GM23338 (cell line): ENCODE measurements at regions not wholly inside any gene's neighbourhood (a gene's known extent, or its start where the extent isn't known, plus 50 kb on each side); places are given as distances from the start of the nearest gene placed in this dataset.

Experiments used
- ATAC-seq: fragments of 200-7000 bp; cut with Tn5 transposase; 3 replicates; pipeline ENCODE4 v1.9.1; 2020
- DNase-seq: peaks from one replicate; pipeline ENCODE4 v3.0.0-alpha.2; 2015; ENCODE audit warnings: low spot score
- H2AFZ ChIP-seq: fragments of 200-600 bp; sonication (generic); 2 replicates; pipeline ENCODE4 v1.8.0; 2016; ENCODE audit warnings: antibody characterized with exemption, mild to moderate bottlenecking, moderate library complexity
- H3F3A ChIP-seq: fragments of 200-600 bp; sonication (generic); replicated peaks from 2 replicates; pipeline ENCODE4 v1.8.0; 2017; ENCODE audit warnings: antibody characterized with exemption, mixed run types, low read depth
- H3K27ac ChIP-seq: fragments of 200-600 bp; sonication (generic); 2 replicates; pipeline ENCODE4 v1.6.1; 2016; ENCODE audit warnings: low read depth
- H3K27me3 ChIP-seq: fragments of 200-600 bp; sonication (generic); 2 replicates; pipeline ENCODE4 v1.8.0; 2016; ENCODE audit warnings: mild to moderate bottlenecking, mixed run types, moderate library complexity; ENCODE audit not compliant: insufficient read depth
- H3K36me3 ChIP-seq: fragments of 200-600 bp; sonication (generic); 2 replicates; pipeline ENCODE4 v1.8.0; 2016; ENCODE audit warnings: mild to moderate bottlenecking; ENCODE audit not compliant: insufficient read depth
- H3K4me1 ChIP-seq: fragments of 200-600 bp; sonication (generic); 2 replicates; pipeline ENCODE4 v1.8.0; 2016; ENCODE audit warnings: mild to moderate bottlenecking, moderate library complexity; ENCODE audit not compliant: insufficient read depth
- H3K4me2 ChIP-seq: fragments of 200-600 bp; sonication (generic); 2 replicates; pipeline ENCODE4 v1.7.1; 2017; ENCODE audit warnings: mixed run types
- H3K4me3 ChIP-seq: fragments of 200-600 bp; sonication (generic); 2 replicates; pipeline ENCODE4 v1.6.1; 2016; ENCODE audit warnings: mixed run types
- H3K79me2 ChIP-seq: fragments of 200-600 bp; sonication (generic); replicated peaks from 2 replicates; pipeline ENCODE4 v1.8.0; 2017; ENCODE audit warnings: mild to moderate bottlenecking; ENCODE audit not compliant: insufficient read depth
- H3K9me2 ChIP-seq: fragments of 200-600 bp; sonication (generic); 2 replicates; pipeline ENCODE4 v1.8.0; 2017; ENCODE audit not compliant: insufficient read depth
- H4K20me1 ChIP-seq: fragments of 200-600 bp; sonication (generic); replicated peaks from 2 replicates; pipeline ENCODE4 v1.8.0; 2017; ENCODE audit warnings: mild to moderate bottlenecking; ENCODE audit not compliant: insufficient read depth
- H3K27ac Mint-ChIP-seq: 2 replicates; pipeline ENCODE4 v1.8.0; 2020; ENCODE audit warnings: inconsistent platforms, mild to moderate bottlenecking, moderate library complexity, mixed read lengths
- H3K27me3 Mint-ChIP-seq: 3 replicates; pipeline ENCODE4 v1.8.0; 2022; ENCODE audit warnings: low read depth, mild to moderate bottlenecking, moderate library complexity, mixed read lengths, inconsistent platforms; ENCODE audit not compliant: insufficient read depth, poor library complexity
- H3K36me3 Mint-ChIP-seq: 3 replicates; pipeline ENCODE4 v1.8.0; 2021; ENCODE audit warnings: low read depth, mild to moderate bottlenecking, inconsistent platforms, moderate library complexity, mixed read lengths
- H3K4me1 Mint-ChIP-seq: 3 replicates; pipeline ENCODE4 v1.8.0; 2020; ENCODE audit warnings: mild to moderate bottlenecking, inconsistent platforms, mixed read lengths
- H3K4me3 Mint-ChIP-seq: 3 replicates; pipeline ENCODE4 v1.8.0; 2021; ENCODE audit warnings: moderate library complexity, mild to moderate bottlenecking, inconsistent platforms, mixed read lengths
- H3K9me3 Mint-ChIP-seq: 3 replicates; pipeline ENCODE4 v1.8.0; 2020; ENCODE audit warnings: moderate library complexity, mild to moderate bottlenecking, inconsistent platforms, mixed read lengths
- CREB1 ChIP-seq: fragments of 250-450 bp; sonication (Bioruptor Pico); IDR thresholded peaks from 2 replicates; pipeline ENCODE4 v1.5.0; 2020; ENCODE audit warnings: low read depth, mild to moderate bottlenecking, moderate library complexity
- EZH2 ChIP-seq: fragments of 200-600 bp; sonication (generic); IDR thresholded peaks from one replicate; pipeline ENCODE4 v1.8.0; 2017; ENCODE audit warnings: antibody characterized with exemption, mild to moderate bottlenecking, low read depth; ENCODE audit not compliant: unreplicated experiment
- EZH2phosphoT487 ChIP-seq: fragments of 200-600 bp; sonication (generic); IDR thresholded peaks from one replicate; pipeline ENCODE4 v1.8.1; 2018; ENCODE audit warnings: antibody characterized with exemption; ENCODE audit not compliant: unreplicated experiment
- JUNB ChIP-seq: IDR thresholded peaks from one replicate; pipeline ENCODE4 v1.6.1; 2016; ENCODE audit warnings: antibody characterized with exemption; ENCODE audit not compliant: unreplicated experiment
- NANOG ChIP-seq: IDR thresholded peaks from 2 replicates; pipeline ENCODE4 v1.6.1; 2016; ENCODE audit warnings: antibody characterized with exemption, borderline replicate concordance
- POLR2AphosphoS5 ChIP-seq: IDR thresholded peaks from 2 replicates; pipeline ENCODE4 v1.6.1; 2016; ENCODE audit warnings: antibody characterized with exemption, low read depth
- STAT1 ChIP-seq: IDR thresholded peaks from one replicate; pipeline ENCODE4 v1.6.1; 2016; ENCODE audit warnings: antibody characterized with exemption; ENCODE audit not compliant: unreplicated experiment
- ZNF114 ChIP-seq: fragments of 250-450 bp; sonication (Bioruptor Pico); IDR thresholded peaks from 2 replicates; pipeline ENCODE4 v1.5.0; 2020; ENCODE audit warnings: mild to moderate bottlenecking, moderate library complexity
- ZNF331 ChIP-seq: fragments of 250-450 bp; sonication (Bioruptor Pico); IDR thresholded peaks from 2 replicates; pipeline ENCODE4 v1.5.0; 2020; ENCODE audit warnings: low read depth, mild to moderate bottlenecking, moderate library complexity
- TF ChIP-seq, protein P1 (sequence below): IDR thresholded peaks from 2 replicates; pipeline ENCODE4 v1.6.1; 2016; ENCODE audit warnings: antibody characterized with exemption
- TF ChIP-seq, protein P2 (sequence below): fragments of 250-450 bp; sonication (Bioruptor Pico); IDR thresholded peaks from 2 replicates; pipeline ENCODE4 v1.5.0; 2020; ENCODE audit warnings: mild to moderate bottlenecking, moderate library complexity
- TF ChIP-seq, protein P3 (sequence below), 2 experiments: fragments of 200-600 bp in 1 of 2; sonication (generic) in 1 of 2; conservative IDR thresholded peaks; 2 replicates each; pipeline versions ENCODE4 v1.5.1 to v1.6.1; 2016 to 2017; ENCODE audit warnings: antibody characterized with exemption in 2 of 2, low read depth in 2 of 2, mild to moderate bottlenecking in 2 of 2, moderate library complexity in 1 of 2
- TF ChIP-seq, protein P4 (sequence below): IDR thresholded peaks from one replicate; pipeline ENCODE4 v1.6.1; 2018; ENCODE audit warnings: antibody characterized with exemption; ENCODE audit not compliant: unreplicated experiment

DNA sequence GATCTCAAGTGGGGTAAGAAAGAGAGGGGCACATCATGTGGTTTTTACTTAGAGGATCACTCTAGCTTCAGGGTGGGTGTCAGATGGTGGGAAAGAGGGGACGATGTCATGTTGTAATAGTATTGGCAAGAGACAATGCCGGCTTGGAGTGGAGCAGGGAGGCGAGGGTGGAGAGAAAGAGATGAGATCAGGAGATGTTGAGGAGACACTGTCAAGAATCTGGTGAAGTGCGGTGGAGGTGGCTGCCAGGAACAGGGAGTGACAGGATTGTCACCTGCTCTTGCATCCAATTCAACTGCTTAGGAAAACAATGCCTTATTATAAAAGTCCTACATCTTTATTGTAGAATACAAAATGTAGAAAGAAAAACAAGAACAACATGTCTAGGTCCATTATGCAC lies 63.0 kb upstream of the MKI67 start:
- H3K4me3 Mint-ChIP-seq: no peak overlapping the region
- Histone ChIP-seq H2AFZ (no peak overlapping the region), H3K9me2 (no peaks in the 10 kb centered on the region), H3K4me3 (no peak overlapping the region), H3K4me2 (no peak overlapping the region), H3K27me3 (no peaks in the 10 kb centered on the region), H3K4me1 (peaks cover 18% of the 10 kb centered on the region), H4K20me1 (no peaks in the 10 kb centered on the region), H3K27ac (no peak overlapping the region), H3K79me2 (no peaks in the 10 kb centered on the region), H3F3A (no peaks in the 10 kb centered on the region), H3K36me3 (no peaks in the 10 kb centered on the region)
- peaks cover 2% of the 10 kb centered on the region; the same call in 1 of the 3 replicates for H3K9me3 Mint-ChIP-seq
- no peak overlapping the region for H3K27ac Mint-ChIP-seq
- ATAC-seq (no peak), DNase-seq (no peak)
- no peak for TF ChIP-seq POLR2AphosphoS5
- no peak for TF ChIP-seq EZH2
- no peak for TF ChIP-seq STAT1
- no peak for TF ChIP-seq ZNF114
- TF ChIP-seq, protein P1, sequence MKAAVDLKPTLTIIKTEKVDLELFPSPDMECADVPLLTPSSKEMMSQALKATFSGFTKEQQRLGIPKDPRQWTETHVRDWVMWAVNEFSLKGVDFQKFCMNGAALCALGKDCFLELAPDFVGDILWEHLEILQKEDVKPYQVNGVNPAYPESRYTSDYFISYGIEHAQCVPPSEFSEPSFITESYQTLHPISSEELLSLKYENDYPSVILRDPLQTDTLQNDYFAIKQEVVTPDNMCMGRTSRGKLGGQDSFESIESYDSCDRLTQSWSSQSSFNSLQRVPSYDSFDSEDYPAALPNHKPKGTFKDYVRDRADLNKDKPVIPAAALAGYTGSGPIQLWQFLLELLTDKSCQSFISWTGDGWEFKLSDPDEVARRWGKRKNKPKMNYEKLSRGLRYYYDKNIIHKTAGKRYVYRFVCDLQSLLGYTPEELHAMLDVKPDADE: no peak
- no peak for TF ChIP-seq JUNB
- no peak for TF ChIP-seq EZH2phosphoT487
- no peak for TF ChIP-seq CREB1 (CRISPR knock-in tag)
- TF ChIP-seq, protein P2, sequence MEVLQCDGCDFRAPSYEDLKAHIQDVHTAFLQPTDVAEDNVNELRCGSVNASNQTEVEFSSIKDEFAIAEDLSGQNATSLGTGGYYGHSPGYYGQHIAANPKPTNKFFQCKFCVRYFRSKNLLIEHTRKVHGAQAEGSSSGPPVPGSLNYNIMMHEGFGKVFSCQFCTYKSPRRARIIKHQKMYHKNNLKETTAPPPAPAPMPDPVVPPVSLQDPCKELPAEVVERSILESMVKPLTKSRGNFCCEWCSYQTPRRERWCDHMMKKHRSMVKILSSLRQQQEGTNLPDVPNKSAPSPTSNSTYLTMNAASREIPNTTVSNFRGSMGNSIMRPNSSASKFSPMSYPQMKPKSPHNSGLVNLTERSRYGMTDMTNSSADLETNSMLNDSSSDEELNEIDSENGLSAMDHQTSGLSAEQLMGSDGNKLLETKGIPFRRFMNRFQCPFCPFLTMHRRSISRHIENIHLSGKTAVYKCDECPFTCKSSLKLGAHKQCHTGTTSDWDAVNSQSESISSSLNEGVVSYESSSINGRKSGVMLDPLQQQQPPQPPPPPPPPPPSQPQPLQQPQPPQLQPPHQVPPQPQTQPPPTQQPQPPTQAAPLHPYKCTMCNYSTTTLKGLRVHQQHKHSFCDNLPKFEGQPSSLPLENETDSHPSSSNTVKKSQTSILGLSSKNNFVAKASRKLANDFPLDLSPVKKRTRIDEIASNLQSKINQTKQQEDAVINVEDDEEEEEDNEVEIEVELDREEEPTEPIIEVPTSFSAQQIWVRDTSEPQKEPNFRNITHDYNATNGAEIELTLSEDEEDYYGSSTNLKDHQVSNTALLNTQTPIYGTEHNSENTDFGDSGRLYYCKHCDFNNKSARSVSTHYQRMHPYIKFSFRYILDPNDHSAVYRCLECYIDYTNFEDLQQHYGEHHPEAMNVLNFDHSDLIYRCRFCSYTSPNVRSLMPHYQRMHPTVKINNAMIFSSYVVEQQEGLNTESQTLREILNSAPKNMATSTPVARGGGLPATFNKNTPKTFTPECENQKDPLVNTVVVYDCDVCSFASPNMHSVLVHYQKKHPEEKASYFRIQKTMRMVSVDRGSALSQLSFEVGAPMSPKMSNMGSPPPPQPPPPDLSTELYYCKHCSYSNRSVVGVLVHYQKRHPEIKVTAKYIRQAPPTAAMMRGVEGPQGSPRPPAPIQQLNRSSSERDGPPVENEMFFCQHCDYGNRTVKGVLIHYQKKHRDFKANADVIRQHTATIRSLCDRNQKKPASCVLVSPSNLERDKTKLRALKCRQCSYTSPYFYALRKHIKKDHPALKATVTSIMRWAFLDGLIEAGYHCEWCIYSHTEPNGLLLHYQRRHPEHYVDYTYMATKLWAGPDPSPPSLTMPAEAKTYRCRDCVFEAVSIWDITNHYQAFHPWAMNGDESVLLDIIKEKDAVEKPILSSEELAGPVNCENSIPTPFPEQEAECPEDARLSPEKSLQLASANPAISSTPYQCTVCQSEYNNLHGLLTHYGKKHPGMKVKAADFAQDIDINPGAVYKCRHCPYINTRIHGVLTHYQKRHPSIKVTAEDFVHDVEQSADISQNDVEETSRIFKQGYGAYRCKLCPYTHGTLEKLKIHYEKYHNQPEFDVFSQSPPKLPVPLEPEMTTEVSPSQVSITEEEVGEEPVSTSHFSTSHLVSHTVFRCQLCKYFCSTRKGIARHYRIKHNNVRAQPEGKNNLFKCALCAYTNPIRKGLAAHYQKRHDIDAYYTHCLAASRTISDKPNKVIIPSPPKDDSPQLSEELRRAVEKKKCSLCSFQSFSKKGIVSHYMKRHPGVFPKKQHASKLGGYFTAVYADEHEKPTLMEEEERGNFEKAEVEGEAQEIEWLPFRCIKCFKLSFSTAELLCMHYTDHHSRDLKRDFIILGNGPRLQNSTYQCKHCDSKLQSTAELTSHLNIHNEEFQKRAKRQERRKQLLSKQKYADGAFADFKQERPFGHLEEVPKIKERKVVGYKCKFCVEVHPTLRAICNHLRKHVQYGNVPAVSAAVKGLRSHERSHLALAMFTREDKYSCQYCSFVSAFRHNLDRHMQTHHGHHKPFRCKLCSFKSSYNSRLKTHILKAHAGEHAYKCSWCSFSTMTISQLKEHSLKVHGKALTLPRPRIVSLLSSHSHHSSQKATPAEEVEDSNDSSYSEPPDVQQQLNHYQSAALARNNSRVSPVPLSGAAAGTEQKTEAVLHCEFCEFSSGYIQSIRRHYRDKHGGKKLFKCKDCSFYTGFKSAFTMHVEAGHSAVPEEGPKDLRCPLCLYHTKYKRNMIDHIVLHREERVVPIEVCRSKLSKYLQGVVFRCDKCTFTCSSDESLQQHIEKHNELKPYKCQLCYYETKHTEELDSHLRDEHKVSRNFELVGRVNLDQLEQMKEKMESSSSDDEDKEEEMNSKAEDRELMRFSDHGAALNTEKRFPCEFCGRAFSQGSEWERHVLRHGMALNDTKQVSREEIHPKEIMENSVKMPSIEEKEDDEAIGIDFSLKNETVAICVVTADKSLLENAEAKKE: no peak
- TF ChIP-seq, protein P3, sequence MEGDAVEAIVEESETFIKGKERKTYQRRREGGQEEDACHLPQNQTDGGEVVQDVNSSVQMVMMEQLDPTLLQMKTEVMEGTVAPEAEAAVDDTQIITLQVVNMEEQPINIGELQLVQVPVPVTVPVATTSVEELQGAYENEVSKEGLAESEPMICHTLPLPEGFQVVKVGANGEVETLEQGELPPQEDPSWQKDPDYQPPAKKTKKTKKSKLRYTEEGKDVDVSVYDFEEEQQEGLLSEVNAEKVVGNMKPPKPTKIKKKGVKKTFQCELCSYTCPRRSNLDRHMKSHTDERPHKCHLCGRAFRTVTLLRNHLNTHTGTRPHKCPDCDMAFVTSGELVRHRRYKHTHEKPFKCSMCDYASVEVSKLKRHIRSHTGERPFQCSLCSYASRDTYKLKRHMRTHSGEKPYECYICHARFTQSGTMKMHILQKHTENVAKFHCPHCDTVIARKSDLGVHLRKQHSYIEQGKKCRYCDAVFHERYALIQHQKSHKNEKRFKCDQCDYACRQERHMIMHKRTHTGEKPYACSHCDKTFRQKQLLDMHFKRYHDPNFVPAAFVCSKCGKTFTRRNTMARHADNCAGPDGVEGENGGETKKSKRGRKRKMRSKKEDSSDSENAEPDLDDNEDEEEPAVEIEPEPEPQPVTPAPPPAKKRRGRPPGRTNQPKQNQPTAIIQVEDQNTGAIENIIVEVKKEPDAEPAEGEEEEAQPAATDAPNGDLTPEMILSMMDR (conservative IDR thresholded peaks at IDR 0.05; ENCODE audit: low read depth in 2 of 2): no peak
- TF ChIP-seq, protein P4, sequence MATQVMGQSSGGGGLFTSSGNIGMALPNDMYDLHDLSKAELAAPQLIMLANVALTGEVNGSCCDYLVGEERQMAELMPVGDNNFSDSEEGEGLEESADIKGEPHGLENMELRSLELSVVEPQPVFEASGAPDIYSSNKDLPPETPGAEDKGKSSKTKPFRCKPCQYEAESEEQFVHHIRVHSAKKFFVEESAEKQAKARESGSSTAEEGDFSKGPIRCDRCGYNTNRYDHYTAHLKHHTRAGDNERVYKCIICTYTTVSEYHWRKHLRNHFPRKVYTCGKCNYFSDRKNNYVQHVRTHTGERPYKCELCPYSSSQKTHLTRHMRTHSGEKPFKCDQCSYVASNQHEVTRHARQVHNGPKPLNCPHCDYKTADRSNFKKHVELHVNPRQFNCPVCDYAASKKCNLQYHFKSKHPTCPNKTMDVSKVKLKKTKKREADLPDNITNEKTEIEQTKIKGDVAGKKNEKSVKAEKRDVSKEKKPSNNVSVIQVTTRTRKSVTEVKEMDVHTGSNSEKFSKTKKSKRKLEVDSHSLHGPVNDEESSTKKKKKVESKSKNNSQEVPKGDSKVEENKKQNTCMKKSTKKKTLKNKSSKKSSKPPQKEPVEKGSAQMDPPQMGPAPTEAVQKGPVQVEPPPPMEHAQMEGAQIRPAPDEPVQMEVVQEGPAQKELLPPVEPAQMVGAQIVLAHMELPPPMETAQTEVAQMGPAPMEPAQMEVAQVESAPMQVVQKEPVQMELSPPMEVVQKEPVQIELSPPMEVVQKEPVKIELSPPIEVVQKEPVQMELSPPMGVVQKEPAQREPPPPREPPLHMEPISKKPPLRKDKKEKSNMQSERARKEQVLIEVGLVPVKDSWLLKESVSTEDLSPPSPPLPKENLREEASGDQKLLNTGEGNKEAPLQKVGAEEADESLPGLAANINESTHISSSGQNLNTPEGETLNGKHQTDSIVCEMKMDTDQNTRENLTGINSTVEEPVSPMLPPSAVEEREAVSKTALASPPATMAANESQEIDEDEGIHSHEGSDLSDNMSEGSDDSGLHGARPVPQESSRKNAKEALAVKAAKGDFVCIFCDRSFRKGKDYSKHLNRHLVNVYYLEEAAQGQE: no peak
- TF ChIP-seq ZNF331 (CRISPR knock-in tag): no peak
- no peak for TF ChIP-seq NANOG
- H3K4me1 Mint-ChIP-seq: peaks cover 33% of the 10 kb centered on the region
- peaks cover 2% of the 10 kb centered on the region; the same call in 1 of the 3 replicates for H3K36me3 Mint-ChIP-seq
- peaks cover 14% of the 10 kb centered on the region for H3K27me3 Mint-ChIP-seq
